IMR-90 (cell line): ENCODE measurements at regions not wholly inside any gene's neighbourhood (a gene's known extent, or its start where the extent isn't known, plus 50 kb on each side); places are given as distances from the start of the nearest gene placed in this dataset.
A peak's percentile ranks its signal among the peaks of the same experiment; 100 is the strongest.
"Not testable (repeated sequence)": the region's sequence is repeated elsewhere in the genome, so short reads cannot be mapped to it uniquely, and the experiment has no call there.

ENCODE experiments used
- ATAC-seq: fragments of 200-7000 bp; cut with Tn5 transposase; 2 replicates; pipeline ENCODE4 v1.9.1; 2020; ENCODE audit warnings: low read depth, mild to moderate bottlenecking, moderate library complexity
- BruUV-seq: library from RNA; stranded (reverse); fragments of 400-500 nt; replicated peaks from 2 replicates; lab custom pipeline; 2021; lab: Mats Ljungman, UMichigan
- CTCF ChIA-PET: fragments of 300-600 bp; formaldehyde crosslinking; extraction: SDS; loops from one replicate; lab custom pipeline; 2021; ENCODE audit warnings: antibody characterized with exemption; lab: Yijun Ruan, JAX
- POLR2A ChIA-PET: fragments of 300-600 bp; sonication (Branson Sonifier 250); formaldehyde crosslinking; loops from one replicate; lab custom pipeline; 2022; ENCODE audit warnings: antibody characterized with exemption; ENCODE audit not compliant: unreplicated experiment; lab: Charles Lee
- DNase-seq: peaks from one replicate; pipeline ENCODE4 v3.0.0; 2013
- H2AFZ ChIP-seq: replicated peaks from 2 replicates; pipeline ENCODE3; 2013; ENCODE audit warnings: low read length, mild to moderate bottlenecking; ENCODE audit not compliant: poor library complexity
- H2AK5ac ChIP-seq: 2 replicates; pipeline ENCODE4 v1.6.1; 2013; ENCODE audit warnings: low read depth, low read length, inconsistent platforms
- H2AK9ac ChIP-seq: replicated peaks from 2 replicates; pipeline ENCODE3; 2013; ENCODE audit warnings: mild to moderate bottlenecking, low read depth, low read length, moderate library complexity; ENCODE audit not compliant: poor library complexity
- H2BK120ac ChIP-seq: 2 replicates; pipeline ENCODE4 v1.6.1; 2013; ENCODE audit warnings: low read depth, low read length, inconsistent platforms
- H2BK15ac ChIP-seq: 3 replicates; pipeline ENCODE4 v1.6.1; 2013; ENCODE audit warnings: low read depth, low read length, inconsistent platforms
- H2BK20ac ChIP-seq: 2 replicates; pipeline ENCODE4 v1.6.1; 2013; ENCODE audit warnings: low read depth, mild to moderate bottlenecking, inconsistent platforms, low read length, moderate library complexity
- H2BK5ac ChIP-seq: 2 replicates; pipeline ENCODE4 v1.6.1; 2013; ENCODE audit warnings: mild to moderate bottlenecking, low read depth, low read length, inconsistent platforms; ENCODE audit not compliant: poor library complexity, severe bottlenecking
- H3K14ac ChIP-seq: replicated peaks from 2 replicates; pipeline ENCODE4 v1.6.1; 2013; ENCODE audit warnings: low read depth, low read length, inconsistent platforms
- H3K18ac ChIP-seq: 2 replicates; pipeline ENCODE4 v1.6.1; 2013; ENCODE audit warnings: low read depth, low read length, control low read depth
- H3K23ac ChIP-seq: 2 replicates; pipeline ENCODE4 v1.6.1; 2013; ENCODE audit warnings: low read depth, low read length, inconsistent platforms
- H3K27ac ChIP-seq: 2 replicates; pipeline ENCODE4 v1.5.1; 2013; ENCODE audit warnings: mild to moderate bottlenecking, control low read depth, low read length; ENCODE audit not compliant: insufficient read depth
- H3K27me3 ChIP-seq: 2 replicates; pipeline ENCODE4 v1.6.1; 2013; ENCODE audit warnings: low read length; ENCODE audit not compliant: control insufficient read depth, insufficient read depth
- H3K36me3 ChIP-seq: 2 replicates; pipeline ENCODE4 v1.6.1; 2013; ENCODE audit warnings: low read length, mixed read lengths; ENCODE audit not compliant: control insufficient read depth, insufficient read depth
- H3K4ac ChIP-seq: 2 replicates; pipeline ENCODE4 v1.6.1; 2013; ENCODE audit warnings: low read depth, low read length, inconsistent platforms
- H3K4me1 ChIP-seq: 2 replicates; pipeline ENCODE4 v1.6.1; 2013; ENCODE audit warnings: low read length, mixed read lengths; ENCODE audit not compliant: control insufficient read depth, insufficient read depth
- H3K4me2 ChIP-seq: 2 replicates; pipeline ENCODE4 v1.6.1; 2013; ENCODE audit warnings: low read depth, mild to moderate bottlenecking, control low read depth, low read length, moderate library complexity
- H3K4me3 ChIP-seq: 2 replicates; pipeline ENCODE4 v1.5.1; 2013; ENCODE audit warnings: low read depth, mild to moderate bottlenecking, control low read depth, low read length, moderate library complexity; ENCODE audit not compliant: insufficient read depth
- H3K56ac ChIP-seq: 2 replicates; pipeline ENCODE4 v1.6.1; 2013; ENCODE audit warnings: low read length, inconsistent platforms; ENCODE audit not compliant: insufficient read depth; ENCODE audit errors: extremely low read depth
- H3K79me1 ChIP-seq, 2 experiments: 2 replicates each; pipeline ENCODE4 v1.6.1; 2013; ENCODE audit warnings: low read length in 2 of 2, inconsistent platforms in 1 of 2, low read depth in 1 of 2
- H3K9ac ChIP-seq: 2 replicates; pipeline ENCODE4 v1.6.1; 2013; ENCODE audit warnings: low read depth, low read length, control low read depth
- H3K9me1 ChIP-seq: 2 replicates; pipeline ENCODE4 v1.6.1; 2013; ENCODE audit warnings: low read length, inconsistent platforms; ENCODE audit not compliant: insufficient read depth
- H3K9me3 ChIP-seq: 2 replicates; pipeline ENCODE4 v1.6.1; 2013; ENCODE audit warnings: low read length; ENCODE audit not compliant: control insufficient read depth, insufficient read depth
- H4K20me1 ChIP-seq: 2 replicates; pipeline ENCODE4 v1.6.1; 2013; ENCODE audit warnings: low read length, inconsistent platforms; ENCODE audit not compliant: insufficient read depth
- H4K5ac ChIP-seq: 2 replicates; pipeline ENCODE4 v1.6.1; 2013; ENCODE audit warnings: mild to moderate bottlenecking, low read depth, low read length, control low read depth
- H4K8ac ChIP-seq, 2 experiments: 2 replicates each; pipeline ENCODE4 v1.6.1; 2013; ENCODE audit warnings: low read depth in 2 of 2, low read length in 2 of 2, control low read depth in 1 of 2, inconsistent platforms in 1 of 2
- H4K91ac ChIP-seq: 2 replicates; pipeline ENCODE4 v1.6.1; 2013; ENCODE audit warnings: low read depth, low read length, inconsistent platforms; ENCODE audit not compliant: insufficient read depth
- RCOR1 ChIP-seq: IDR thresholded peaks from 2 replicates; pipeline ENCODE4 v1.6.1; 2012; ENCODE audit warnings: mild to moderate bottlenecking, low read length, improper control_type of control experiment; ENCODE audit not compliant: insufficient replicate concordance
- WGBS, 2 experiments: methylation state at CpG; one replicate each; pipeline versions ENCODE4 v1.1.5 to v1.1.7; 2013; ENCODE audit warnings: missing lambda C conversion rate in 2 of 2; ENCODE audit not compliant: insufficient read length in 1 of 2; ENCODE audit errors: extremely low coverage in 2 of 2; 5-methylcytosine and 5-hydroxymethylcytosine counted together
- dilution Hi-C: fragments of 300-500 bp; cut with HindIII; formaldehyde crosslinking; loops from one replicate; pipeline ENCODE4 v1.14.3; 2018; ENCODE audit warnings: low sequenced_read_pairs; ENCODE audit not compliant: unreplicated experiment
- in situ Hi-C: fragments of 300-500 bp; cut with MboI; formaldehyde crosslinking; loops from 3 replicates; pipeline ENCODE4 v1.14.3; 2019; ENCODE audit warnings: low sequenced_read_pairs, inconsistent platforms, mixed read lengths
- intact Hi-C: fragments of 100-400 bp; cut with micrococcal nuclease; formaldehyde crosslinking; loops from 2 replicates; pipeline ENCODE4 v1.10.0; 2022
- TF ChIP-seq, protein P1 (sequence below): conservative IDR thresholded peaks from 2 replicates; pipeline ENCODE4 v1.5.1; 2012; ENCODE audit warnings: mild to moderate bottlenecking, low read depth, low read length, improper control_type of control experiment

GRCh38 chr1:104648269-104648691 is 898.6 kb downstream of the AMY1C start:
- no TSS peak for BruUV-seq
- H4K5ac ChIP-seq = no peak overlapping the region
- H3K18ac ChIP-seq = no peak overlapping the region
- TF ChIP-seq, protein P1, sequence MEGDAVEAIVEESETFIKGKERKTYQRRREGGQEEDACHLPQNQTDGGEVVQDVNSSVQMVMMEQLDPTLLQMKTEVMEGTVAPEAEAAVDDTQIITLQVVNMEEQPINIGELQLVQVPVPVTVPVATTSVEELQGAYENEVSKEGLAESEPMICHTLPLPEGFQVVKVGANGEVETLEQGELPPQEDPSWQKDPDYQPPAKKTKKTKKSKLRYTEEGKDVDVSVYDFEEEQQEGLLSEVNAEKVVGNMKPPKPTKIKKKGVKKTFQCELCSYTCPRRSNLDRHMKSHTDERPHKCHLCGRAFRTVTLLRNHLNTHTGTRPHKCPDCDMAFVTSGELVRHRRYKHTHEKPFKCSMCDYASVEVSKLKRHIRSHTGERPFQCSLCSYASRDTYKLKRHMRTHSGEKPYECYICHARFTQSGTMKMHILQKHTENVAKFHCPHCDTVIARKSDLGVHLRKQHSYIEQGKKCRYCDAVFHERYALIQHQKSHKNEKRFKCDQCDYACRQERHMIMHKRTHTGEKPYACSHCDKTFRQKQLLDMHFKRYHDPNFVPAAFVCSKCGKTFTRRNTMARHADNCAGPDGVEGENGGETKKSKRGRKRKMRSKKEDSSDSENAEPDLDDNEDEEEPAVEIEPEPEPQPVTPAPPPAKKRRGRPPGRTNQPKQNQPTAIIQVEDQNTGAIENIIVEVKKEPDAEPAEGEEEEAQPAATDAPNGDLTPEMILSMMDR = 0 out of 2 replicates have a peak, but pooled peaks have one; percentile 9
- no peak for TF ChIP-seq RCOR1
- no peak overlapping the region for H2AK5ac ChIP-seq
- no peak overlapping the region for H2AFZ ChIP-seq
- no peak overlapping the region for H3K14ac ChIP-seq
- CTCF ChIA-PET = interaction anchor here (1.2 kb wide), 1 partner anchor 84 kb away, joined by 3 read pairs; no protein-coding TSS in a partner anchor
- intact Hi-C loops (no loop called here), in situ Hi-C loops (no loop called here), dilution Hi-C loops (no loop called here)
- no peak overlapping the region for H3K9ac ChIP-seq
- no CpG with 5 or more reads among the region's 1 CpG for WGBS, 2 experiments
- no peak overlapping the region for H2BK15ac ChIP-seq
- no peaks in the 10 kb centered on the region for H4K20me1 ChIP-seq
- H2BK5ac ChIP-seq = no peak overlapping the region
- H3K79me1 ChIP-seq = no peaks in the 10 kb centered on the region
- H3K9me3 ChIP-seq = no peaks in the 10 kb centered on the region
- H2BK20ac ChIP-seq = no peak overlapping the region
- no peak for ATAC-seq
- POLR2A ChIA-PET = no interaction called here
- no peak overlapping the region for H2BK120ac ChIP-seq
- no peak for DNase-seq
- H3K23ac ChIP-seq = no peak overlapping the region
- no peak overlapping the region for H2AK9ac ChIP-seq
- H3K4me3 ChIP-seq = no peak overlapping the region
- H3K4ac ChIP-seq = no peak overlapping the region
- no peaks in the 10 kb centered on the region for H3K9me1 ChIP-seq
- H3K4me2 ChIP-seq = no peak overlapping the region
- H3K27me3 ChIP-seq = no peaks in the 10 kb centered on the region
- H3K27ac ChIP-seq = no peak overlapping the region
- no peak overlapping the region for H4K8ac ChIP-seq
- no peaks in the 10 kb centered on the region for H3K4me1 ChIP-seq
- H3K56ac ChIP-seq = no peak overlapping the region
- no peak overlapping the region for H4K91ac ChIP-seq
- H3K36me3 ChIP-seq = no peaks in the 10 kb centered on the region

GRCh38 chr1:104664374-104664773 is 914.7 kb downstream of the AMY1C start:
- H4K20me1 ChIP-seq, H3K56ac ChIP-seq, H2BK5ac ChIP-seq, H3K79me1 ChIP-seq, H2AK5ac ChIP-seq, POLR2A ChIA-PET, H3K36me3 ChIP-seq, in situ Hi-C loops, H2BK20ac ChIP-seq, H3K9me1 ChIP-seq, DNase-seq, ATAC-seq, BruUV-seq, H4K91ac ChIP-seq, H3K4me2 ChIP-seq, dilution Hi-C loops, H2AK9ac ChIP-seq, H3K23ac ChIP-seq, CTCF ChIA-PET, H2AFZ ChIP-seq, H3K4me3 ChIP-seq, H3K9ac ChIP-seq, H4K8ac ChIP-seq, H3K9me3 ChIP-seq, H3K14ac ChIP-seq, H3K27me3 ChIP-seq, H3K18ac ChIP-seq, H2BK15ac ChIP-seq, H4K5ac ChIP-seq, H3K27ac ChIP-seq, intact Hi-C loops, H3K4ac ChIP-seq, H3K4me1 ChIP-seq, H2BK120ac ChIP-seq: not testable (repeated sequence)
- WGBS, 2 experiments = 90% methylated on average over 4 of the region's 24 CpGs; no CpG with 5 or more reads in 1 of the 2 experiments
